ENCODE measurements at regions not wholly inside any gene's neighbourhood (a gene's known extent, or its start where the extent isn't known, plus 50 kb on each side); places are given as distances from the start of the nearest gene placed in this dataset.
"Not testable (repeated sequence)": the region's sequence is repeated elsewhere in the genome, so short reads cannot be mapped to it uniquely, and the experiment has no call there.

- no peak for DNase-seq
Measured at GRCh38 chr3:68676136-68676535, 256.2 kb downstream of the TAFA4 start.

GRCh38 chr3:68667346-68667745 is 265.0 kb downstream of the TAFA4 start:
- DNase-seq, result no peak

- DNase-seq, result no peak
Measured at GRCh38 chr3:68666429-68667136, 265.8 kb downstream of the TAFA4 start.

DNA sequence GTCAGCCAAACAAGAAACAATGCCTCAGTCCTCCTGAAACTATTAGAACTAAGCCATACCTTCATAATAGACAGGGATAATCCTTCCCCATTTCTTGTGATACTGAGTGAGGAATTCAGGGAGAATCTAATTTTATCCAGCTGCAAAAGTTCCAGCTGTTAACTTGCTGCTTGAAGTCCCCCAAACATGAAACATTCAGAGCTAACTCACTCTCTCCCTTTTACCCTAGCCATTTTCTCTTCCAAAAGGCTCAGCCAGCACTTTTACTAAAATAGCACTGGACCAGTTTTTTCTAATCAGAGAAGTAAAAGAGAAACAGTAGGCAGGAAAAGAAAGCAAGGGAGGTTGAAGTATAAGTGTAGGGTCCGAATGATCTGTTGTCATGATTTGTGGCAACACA is 268.1 kb downstream of the TAFA4 start:
- DNase-seq, result no peak

DNA sequence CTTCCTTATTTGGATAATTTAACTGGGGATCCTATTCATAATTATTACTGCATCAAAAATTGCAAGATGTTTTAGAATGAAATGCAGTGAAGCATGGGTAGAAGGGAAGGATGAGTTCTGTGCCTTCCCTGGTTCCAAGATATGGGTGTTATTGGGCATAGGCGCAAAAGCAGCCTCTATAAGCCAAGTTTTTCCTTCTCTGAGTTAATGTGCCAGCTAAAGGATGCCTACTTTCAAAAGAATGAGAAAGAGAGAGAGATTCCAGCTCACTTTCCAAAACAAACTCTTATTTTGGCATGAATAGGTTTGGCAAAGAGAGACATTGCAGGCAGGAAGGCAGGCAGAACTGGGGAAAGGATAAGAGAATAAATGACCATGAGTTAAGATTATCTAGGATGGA is 270.2 kb downstream of the TAFA4 start:
- DNase-seq, result no peak

DNA sequence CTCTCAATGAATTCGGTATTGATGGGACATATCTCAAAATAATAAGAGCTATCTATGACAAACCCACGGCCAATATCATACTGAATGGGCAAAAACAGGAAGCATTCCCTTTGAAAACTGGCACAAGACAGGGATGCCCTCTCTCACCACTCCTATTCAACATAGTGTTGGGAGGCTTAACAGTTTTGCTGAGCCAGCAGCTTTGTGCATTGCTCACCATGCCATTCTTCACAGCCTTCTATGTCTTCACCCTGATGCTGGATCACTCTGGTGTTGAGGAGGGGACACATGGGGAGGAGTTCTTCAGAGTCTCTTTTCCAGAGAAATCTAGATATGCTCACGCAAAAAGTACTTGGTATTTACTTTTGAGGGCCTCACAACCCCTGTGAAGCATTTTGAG is 281.7 kb downstream of the TAFA4 start:
- not testable (repeated sequence) for DNase-seq

DNA sequence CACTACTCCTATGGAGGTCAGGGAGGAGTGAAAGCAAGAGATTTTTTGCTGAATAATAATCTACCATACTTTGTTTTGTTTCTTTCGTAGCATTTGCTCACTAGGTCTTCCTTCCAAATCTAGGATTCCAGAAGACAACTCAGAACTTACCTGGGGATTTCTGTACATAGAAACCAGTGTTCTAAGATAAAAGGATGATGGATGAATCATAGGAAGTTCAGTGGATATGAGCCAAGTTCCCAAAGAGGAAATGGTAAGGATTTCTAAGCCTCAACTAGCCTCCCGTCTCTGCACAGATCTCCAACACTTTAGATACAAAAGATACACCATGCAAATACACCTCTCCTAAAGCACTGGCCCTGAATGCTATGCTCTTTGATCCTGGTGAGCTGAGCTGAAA is 283.9 kb downstream of the TAFA4 start:
- no peak for DNase-seq

- no peak for DNase-seq
Measured at GRCh38 chr3:68631850-68632545, 300.3 kb downstream of the TAFA4 start.

GRCh38 chr3:68620211-68620610 is 312.1 kb downstream of the TAFA4 start:
- no peak for DNase-seq

DNA sequence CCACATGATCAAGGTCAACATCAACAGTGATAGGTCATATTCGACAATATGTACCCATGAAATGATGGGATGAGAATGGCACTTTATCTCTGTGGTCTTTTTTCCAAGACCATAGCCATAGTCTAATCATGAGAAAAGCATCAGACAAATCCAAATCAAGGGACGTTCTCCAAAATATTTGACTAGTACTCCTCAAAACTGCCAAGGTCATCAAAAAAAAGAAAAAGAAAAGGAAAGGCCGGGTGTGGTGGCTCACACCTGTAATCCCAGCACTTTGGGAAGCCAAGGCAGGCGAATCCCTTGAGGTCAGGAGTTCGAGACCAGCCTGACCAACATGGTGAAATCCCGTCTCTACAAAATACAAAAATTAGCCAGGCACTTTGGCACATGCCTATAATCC is 318.3 kb downstream of the TAFA4 start:
- DNase-seq, result no peak

DNA sequence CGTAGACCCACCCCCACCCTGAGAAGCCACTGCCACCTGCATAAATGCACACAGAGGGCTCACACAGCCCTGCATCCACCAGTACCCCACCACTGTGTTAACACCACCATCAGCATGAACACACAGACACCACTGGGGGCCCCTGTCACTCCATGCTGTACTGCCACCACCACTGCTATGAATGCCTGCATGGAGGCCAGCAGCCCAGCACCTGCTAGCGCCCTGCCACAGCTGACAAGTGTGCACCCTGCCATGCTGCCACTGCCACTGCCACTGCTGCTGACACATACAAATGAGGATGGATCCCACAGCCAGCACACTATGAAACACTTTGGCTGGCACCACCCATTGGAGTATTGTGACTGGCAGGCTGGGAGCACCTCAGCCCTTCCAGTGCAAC is 361.0 kb downstream of the TAFA4 start:
- no peak for DNase-seq

GRCh38 chr3:68560728-68561127 is 371.6 kb downstream of the TAFA4 start:
- DNase-seq, result no peak

DNA sequence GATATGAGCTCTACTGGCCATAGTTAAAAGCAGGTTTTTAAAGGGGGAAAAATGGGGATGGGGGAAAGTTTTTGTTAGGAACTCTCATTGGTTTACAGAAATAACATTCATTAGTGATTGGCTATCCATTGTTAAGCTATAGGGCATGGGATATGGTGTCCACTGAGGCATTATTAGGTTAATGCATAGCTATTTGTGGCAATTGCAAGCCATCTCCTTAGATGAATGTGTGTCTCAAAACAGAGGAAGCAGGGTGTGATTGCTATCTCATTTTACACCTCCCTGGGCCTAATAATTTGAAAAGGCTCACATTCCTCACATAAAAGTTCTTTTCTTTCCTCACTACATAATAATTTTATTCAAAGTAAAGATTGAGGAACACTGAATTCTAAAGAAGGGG is 396.6 kb downstream of the TAFA4 start:
- no peak for DNase-seq

DNA sequence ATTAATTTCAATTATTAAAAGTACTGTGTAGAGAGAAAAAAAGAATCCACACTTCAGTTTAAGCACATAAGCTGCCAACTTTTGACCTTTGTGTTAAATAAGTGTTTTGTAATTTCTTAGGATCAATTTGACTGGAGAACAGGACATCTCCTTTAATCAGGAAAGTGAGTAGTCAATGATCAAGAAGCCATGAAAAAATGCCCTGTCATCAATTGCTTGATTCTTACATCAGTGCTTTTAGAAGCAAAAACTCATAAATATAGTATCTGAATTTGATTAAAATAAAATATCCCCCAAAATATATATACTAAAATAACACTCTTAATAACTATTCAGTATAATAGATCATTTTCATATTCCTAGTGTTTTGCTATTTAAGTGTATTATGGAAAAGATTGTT is 409.0 kb downstream of the TAFA4 start:
- DNase-seq, result no peak

DNA sequence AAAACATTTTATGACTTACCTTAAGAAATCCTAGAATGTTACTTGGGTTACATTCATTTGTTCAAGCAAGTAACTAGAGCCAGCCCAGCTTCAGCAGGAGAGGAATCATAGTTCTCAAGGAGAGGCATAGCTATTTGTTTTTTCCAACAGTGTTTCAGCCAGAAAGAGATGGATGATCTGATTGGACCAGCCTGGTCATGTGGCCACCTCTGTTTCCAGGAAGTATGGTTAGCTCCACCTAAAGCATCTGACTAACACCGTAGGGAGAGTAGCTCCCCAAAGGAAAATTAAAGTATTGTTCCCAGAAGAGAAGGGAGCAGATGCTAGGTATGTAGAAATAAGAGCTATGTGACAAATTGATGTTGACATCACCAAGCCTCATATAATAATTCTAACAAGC is 417.1 kb downstream of the TAFA4 start:
- no peak for DNase-seq

GRCh38 chr3:68504201-68504600 is 428.1 kb downstream of the TAFA4 start:
- no peak for DNase-seq

DNA sequence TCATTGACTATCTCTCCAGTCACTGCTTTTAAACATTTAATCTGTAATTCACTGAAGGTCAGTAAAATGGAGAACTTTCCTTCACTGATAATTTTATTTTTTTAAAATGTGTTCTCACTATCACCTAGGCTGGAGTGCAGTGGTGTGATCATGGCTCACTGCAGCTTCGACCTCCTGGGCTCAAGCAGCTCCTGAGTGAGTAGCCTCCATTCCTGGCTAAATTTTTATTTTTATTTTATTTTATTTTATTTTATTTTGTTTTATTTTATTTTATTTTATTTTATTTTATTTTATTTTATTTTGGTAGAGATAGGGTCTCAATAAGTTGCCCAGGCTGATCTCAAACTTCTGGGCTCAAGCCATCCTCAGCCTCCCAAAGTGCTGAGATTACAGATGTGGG is 446.5 kb downstream of the TAFA4 start:
- not testable (repeated sequence) for DNase-seq

DNA sequence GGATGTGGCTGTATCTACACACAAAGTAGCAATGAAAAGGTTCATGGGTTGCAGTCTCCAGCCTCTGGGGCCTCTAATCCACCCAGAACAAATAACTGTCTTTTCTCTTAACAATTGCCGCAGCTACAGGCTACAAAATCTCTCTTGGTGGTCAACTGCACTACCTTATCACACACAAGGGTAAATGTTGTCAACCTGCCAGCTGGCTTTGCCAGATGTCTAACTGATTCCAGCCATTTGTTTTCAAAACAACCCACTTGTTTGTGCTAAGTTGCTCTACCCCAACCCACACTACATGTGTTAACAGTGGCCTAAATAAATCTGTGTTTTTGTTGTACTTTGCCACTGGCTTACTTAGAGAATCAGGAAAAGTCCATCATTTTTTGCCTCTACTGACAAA is 447.3 kb downstream of the TAFA4 start:
- no peak for DNase-seq

GRCh38 chr3:68483601-68484000 is 448.7 kb downstream of the TAFA4 start:
- no peak for DNase-seq

DNA sequence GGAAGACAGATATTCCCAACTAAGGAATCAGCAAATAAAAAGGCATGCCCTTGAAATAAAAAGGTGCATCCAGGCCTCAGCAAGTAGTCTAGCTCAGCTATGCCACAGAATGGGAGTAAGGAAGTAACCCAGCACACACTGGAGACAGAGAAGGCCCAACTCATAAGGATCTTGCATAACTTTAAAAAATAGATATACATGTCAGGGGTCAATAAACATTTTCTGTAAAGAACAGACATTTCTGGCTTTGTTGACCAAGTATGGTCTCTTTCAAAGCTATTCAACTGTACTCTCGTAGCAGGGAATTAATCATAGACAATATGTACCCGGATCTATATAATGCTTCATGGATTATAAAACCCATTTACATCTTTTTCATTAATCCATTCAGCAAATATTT is 449.3 kb downstream of the TAFA4 start:
- no peak for DNase-seq

DNA sequence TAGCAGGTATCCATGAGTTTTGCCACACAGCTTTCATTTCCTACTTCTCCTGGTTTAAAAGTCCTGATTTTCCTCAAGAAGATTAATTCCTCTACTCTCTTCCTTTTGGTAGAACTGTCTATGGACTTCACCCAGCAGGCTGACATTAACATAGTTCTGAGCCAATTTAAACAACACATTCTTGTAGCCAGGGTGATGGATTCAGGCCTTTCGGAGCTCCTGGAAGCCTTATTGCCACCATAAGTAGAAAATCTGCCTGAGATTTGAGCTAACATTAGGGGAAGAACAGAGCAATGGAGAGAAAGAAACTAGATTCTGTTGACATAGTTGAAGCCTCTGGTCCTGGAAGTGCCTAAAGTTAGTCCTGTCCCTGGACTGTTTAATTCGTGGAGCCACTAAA is 449.8 kb downstream of the TAFA4 start:
- DNase-seq, result no peak

GRCh38 chr3:68479779-68480178 is 452.6 kb downstream of the TAFA4 start:
- DNase-seq, result no peak

DNA sequence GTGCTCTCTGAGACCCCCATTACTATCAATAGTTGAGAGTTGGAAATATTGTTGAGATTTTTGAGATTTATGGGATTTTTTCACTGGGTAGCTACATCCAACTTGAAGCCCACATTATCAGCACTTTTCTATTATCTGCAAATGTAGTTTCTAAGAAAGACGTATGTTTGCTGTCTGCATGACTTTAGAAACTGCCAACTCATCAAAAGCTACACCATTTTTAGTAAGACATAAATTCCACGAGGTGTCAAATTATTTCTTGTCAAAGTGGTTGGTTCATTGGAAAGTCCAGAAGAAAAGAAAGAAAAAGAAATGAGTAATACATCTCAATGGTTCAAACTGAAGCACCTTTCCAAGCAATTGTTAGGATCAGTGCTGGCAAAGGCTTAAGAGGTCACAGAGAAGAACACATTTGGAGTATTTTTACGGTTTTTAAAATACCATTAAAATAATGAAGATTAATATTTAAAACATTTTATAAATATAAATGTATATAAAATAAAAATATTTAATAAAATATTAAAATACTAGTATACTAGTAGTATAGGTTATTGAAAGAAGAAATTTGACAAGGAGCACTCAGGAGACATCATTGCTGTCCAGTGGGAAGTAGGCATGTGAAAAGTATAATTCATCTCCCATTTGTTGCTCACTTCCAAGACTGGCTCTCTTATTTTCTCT is 463.5 kb downstream of the TAFA4 start:
- DNase-seq, result no peak

GRCh38 chr3:68467465-68467864 is 464.9 kb downstream of the TAFA4 start:
- no peak for DNase-seq

All from CD4-positive, alpha-beta T cell treated with Interleukin-12 subunit alpha and Interleukin-12 subunit beta, for 1 hour (primary cell).